ENCODE measurements at regions not wholly inside any gene's neighbourhood (a gene's known extent, or its start where the extent isn't known, plus 50 kb on each side); places are given as distances from the start of the nearest gene placed in this dataset.

DNA sequence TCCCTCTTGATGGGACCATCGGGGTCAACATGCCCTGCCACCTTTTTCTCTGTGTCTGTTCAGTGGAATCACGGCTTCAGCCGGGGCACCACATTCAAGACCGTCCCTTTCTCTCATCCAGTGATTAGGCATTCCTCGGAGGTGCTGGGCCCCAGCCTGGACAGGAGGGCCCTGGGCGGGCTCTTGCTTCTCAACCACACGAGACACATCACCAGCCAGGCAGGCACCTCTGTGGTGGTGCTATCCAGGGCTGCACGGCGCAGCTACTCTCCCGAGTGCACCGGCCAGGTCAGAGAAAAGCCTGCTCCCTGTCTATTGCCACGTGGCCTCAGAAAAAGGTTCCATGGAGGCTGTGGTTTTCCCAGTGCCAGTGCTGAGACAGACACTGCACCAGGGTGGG lies 255.2 kb upstream of the IRX1 start:
- TF ChIP-seq SMC3 (IDR thresholded peaks at IDR 0.05) (no peak), CTCF (IDR thresholded peaks at IDR 0.05) (no peak), ELK1 (IDR thresholded peaks at IDR 0.05; ENCODE audit: low read depth, low read length) (no peak), POLR2A (IDR thresholded peaks at IDR 0.05; ENCODE audit: low read length) (no peak), KDM1A (IDR thresholded peaks at IDR 0.05; ENCODE audit: low read depth) (no peak), HDAC2 (IDR thresholded peaks at IDR 0.05) (no peak), EP300 (IDR thresholded peaks at IDR 0.05) (no peak), PBX3 (IDR thresholded peaks at IDR 0.05) (no peak), CHD4 (IDR thresholded peaks at IDR 0.05; ENCODE audit: borderline replicate concordance) (no peak), NR3C1 (IDR thresholded peaks at IDR 0.05) (no peak)
- TF ChIP-seq, protein P1, sequence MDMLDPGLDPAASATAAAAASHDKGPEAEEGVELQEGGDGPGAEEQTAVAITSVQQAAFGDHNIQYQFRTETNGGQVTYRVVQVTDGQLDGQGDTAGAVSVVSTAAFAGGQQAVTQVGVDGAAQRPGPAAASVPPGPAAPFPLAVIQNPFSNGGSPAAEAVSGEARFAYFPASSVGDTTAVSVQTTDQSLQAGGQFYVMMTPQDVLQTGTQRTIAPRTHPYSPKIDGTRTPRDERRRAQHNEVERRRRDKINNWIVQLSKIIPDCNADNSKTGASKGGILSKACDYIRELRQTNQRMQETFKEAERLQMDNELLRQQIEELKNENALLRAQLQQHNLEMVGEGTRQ (IDR thresholded peaks at IDR 0.05), result no peak
- TF ChIP-seq, protein P2, sequence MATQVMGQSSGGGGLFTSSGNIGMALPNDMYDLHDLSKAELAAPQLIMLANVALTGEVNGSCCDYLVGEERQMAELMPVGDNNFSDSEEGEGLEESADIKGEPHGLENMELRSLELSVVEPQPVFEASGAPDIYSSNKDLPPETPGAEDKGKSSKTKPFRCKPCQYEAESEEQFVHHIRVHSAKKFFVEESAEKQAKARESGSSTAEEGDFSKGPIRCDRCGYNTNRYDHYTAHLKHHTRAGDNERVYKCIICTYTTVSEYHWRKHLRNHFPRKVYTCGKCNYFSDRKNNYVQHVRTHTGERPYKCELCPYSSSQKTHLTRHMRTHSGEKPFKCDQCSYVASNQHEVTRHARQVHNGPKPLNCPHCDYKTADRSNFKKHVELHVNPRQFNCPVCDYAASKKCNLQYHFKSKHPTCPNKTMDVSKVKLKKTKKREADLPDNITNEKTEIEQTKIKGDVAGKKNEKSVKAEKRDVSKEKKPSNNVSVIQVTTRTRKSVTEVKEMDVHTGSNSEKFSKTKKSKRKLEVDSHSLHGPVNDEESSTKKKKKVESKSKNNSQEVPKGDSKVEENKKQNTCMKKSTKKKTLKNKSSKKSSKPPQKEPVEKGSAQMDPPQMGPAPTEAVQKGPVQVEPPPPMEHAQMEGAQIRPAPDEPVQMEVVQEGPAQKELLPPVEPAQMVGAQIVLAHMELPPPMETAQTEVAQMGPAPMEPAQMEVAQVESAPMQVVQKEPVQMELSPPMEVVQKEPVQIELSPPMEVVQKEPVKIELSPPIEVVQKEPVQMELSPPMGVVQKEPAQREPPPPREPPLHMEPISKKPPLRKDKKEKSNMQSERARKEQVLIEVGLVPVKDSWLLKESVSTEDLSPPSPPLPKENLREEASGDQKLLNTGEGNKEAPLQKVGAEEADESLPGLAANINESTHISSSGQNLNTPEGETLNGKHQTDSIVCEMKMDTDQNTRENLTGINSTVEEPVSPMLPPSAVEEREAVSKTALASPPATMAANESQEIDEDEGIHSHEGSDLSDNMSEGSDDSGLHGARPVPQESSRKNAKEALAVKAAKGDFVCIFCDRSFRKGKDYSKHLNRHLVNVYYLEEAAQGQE (IDR thresholded peaks at IDR 0.05), result no peak
- TF ChIP-seq, protein P3, sequence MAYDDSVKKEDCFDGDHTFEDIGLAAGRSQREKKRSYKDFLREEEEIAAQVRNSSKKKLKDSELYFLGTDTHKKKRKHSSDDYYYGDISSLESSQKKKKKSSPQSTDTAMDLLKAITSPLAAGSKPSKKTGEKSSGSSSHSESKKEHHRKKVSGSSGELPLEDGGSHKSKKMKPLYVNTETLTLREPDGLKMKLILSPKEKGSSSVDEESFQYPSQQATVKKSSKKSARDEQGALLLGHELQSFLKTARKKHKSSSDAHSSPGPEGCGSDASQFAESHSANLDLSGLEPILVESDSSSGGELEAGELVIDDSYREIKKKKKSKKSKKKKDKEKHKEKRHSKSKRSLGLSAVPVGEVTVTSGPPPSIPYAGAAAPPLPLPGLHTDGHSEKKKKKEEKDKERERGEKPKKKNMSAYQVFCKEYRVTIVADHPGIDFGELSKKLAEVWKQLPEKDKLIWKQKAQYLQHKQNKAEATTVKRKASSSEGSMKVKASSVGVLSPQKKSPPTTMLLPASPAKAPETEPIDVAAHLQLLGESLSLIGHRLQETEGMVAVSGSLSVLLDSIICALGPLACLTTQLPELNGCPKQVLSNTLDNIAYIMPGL (CRISPR knock-in tag; IDR thresholded peaks at IDR 0.05; ENCODE audit: borderline replicate concordance), result no peak

Data from A549 (cell line).